ENCODE measurements at regions not wholly inside any gene's neighbourhood (a gene's known extent, or its start where the extent isn't known, plus 50 kb on each side); places are given as distances from the start of the nearest gene placed in this dataset.
"Not testable (repeated sequence)": the region's sequence is repeated elsewhere in the genome, so short reads cannot be mapped to it uniquely, and the experiment has no call there.

DNA sequence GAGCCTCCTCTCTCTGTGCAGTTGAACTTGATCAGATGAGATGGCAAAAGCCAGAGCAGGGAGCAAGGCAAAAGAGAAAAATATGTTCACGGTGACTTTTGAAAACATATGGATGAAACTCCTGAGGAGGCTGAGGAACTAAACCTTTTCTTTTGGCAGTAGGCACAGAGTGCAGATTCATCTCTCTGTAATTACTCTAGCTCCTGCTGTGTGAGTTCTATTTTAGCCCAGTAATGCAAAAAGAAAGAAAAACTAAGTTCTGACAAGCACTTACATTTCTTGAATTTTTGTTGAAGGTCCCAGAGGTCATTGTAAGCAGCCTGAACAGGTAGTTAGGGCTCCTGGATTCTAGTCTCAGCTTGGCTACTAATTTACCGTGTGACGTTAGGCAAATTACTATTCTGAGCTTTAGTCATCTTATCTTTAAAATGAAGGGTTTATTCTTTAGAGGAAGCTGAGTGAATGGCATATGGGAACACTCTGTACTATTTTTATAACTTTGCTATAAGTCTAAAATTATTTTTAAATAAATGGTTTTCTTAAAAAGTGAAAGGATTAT lies 114.7 kb upstream of the NBPF26 start:
- not testable (repeated sequence) for TF ChIP-seq EZH2 (IDR thresholded peaks at IDR 0.05); POLR2AphosphoS5 (IDR thresholded peaks at IDR 0.05; ENCODE audit: borderline replicate concordance, low read depth, low read length)
